Mesodermal cell (in vitro differentiated cells): ENCODE measurements at regions not wholly inside any gene's neighbourhood (a gene's known extent, or its start where the extent isn't known, plus 50 kb on each side); places are given as distances from the start of the nearest gene placed in this dataset.

Experiments used
- H3K27ac ChIP-seq: 2 replicates; pipeline ENCODE4 v1.7.0; 2013; ENCODE audit warnings: mild to moderate bottlenecking, low read depth, low read length, moderate library complexity; ENCODE audit not compliant: severe bottlenecking
- H3K36me3 ChIP-seq: 2 replicates; pipeline ENCODE4 v1.7.1; 2013; ENCODE audit warnings: mild to moderate bottlenecking, low read length, moderate library complexity; ENCODE audit not compliant: control insufficient read depth, insufficient read depth
- H3K4me1 ChIP-seq: one replicate; pipeline ENCODE4 v1.7.1; 2013; ENCODE audit warnings: mild to moderate bottlenecking, low read length; ENCODE audit not compliant: insufficient read depth, control insufficient read depth, poor library complexity, severe bottlenecking
- H3K4me3 ChIP-seq: 2 replicates; pipeline ENCODE4 v1.7.0; 2013; ENCODE audit warnings: low read length, control low read depth, mild to moderate bottlenecking; ENCODE audit not compliant: insufficient read depth, poor library complexity, severe bottlenecking; ENCODE audit errors: extremely low read depth
- H3K9me3 ChIP-seq: 2 replicates; pipeline ENCODE4 v1.7.1; 2013; ENCODE audit warnings: mild to moderate bottlenecking, low read length, moderate library complexity; ENCODE audit not compliant: control insufficient read depth
- WGBS, 2 experiments: methylation state at CpG; one replicate each; pipeline ENCODE4 v1.1.5; 2013; ENCODE audit warnings: missing lambda C conversion rate in 2 of 2; ENCODE audit not compliant: insufficient coverage in 2 of 2; 5-methylcytosine and 5-hydroxymethylcytosine counted together

- no peak overlapping the region for H3K4me3 ChIP-seq
- no peaks in the 10 kb centered on the region for H3K36me3 ChIP-seq
- H3K9me3 ChIP-seq = no peaks in the 10 kb centered on the region
- H3K27ac ChIP-seq = no peak overlapping the region
- 77 to 94% methylated on average over 3 of the region's 3 CpGs for WGBS, 2 experiments
- H3K4me1 ChIP-seq = no peaks in the 10 kb centered on the region
Measured at GRCh38 chr14:22315336-22315735, 273.7 kb downstream of the DAD1 start.

- Histone ChIP-seq H3K4me1 (no peaks in the 10 kb centered on the region), H3K9me3 (no peaks in the 10 kb centered on the region), H3K27ac (no peak overlapping the region), H3K36me3 (no peaks in the 10 kb centered on the region), H3K4me3 (no peak overlapping the region)
- WGBS, 2 experiments = 72% methylated on average over 5 of the region's 6 CpGs
Measured at GRCh38 chr14:22314183-22314820, 274.7 kb downstream of the DAD1 start.

GRCh38 chr14:22313172-22313801 is 275.7 kb downstream of the DAD1 start:
- H3K27ac ChIP-seq = no peak overlapping the region
- 83% methylated on average over 1 of the region's 1 CpG; no CpG with 5 or more reads in 1 of the 2 experiments for WGBS, 2 experiments
- H3K4me3 ChIP-seq = no peak overlapping the region
- H3K9me3 ChIP-seq = no peaks in the 10 kb centered on the region
- no peaks in the 10 kb centered on the region for H3K4me1 ChIP-seq
- H3K36me3 ChIP-seq = no peaks in the 10 kb centered on the region

- no peaks in the 10 kb centered on the region for H3K9me3 ChIP-seq
- H3K27ac ChIP-seq = no peak overlapping the region
- no peak overlapping the region for H3K4me3 ChIP-seq
- H3K36me3 ChIP-seq = no peaks in the 10 kb centered on the region
- no CpG with 5 or more reads among the region's 1 CpG for WGBS, 2 experiments
- no peaks in the 10 kb centered on the region for H3K4me1 ChIP-seq
Measured at GRCh38 chr14:22311636-22312035, 277.4 kb downstream of the DAD1 start.

- no peaks in the 10 kb centered on the region for H3K4me1 ChIP-seq
- H3K36me3 ChIP-seq = no peaks in the 10 kb centered on the region
- no peaks in the 10 kb centered on the region for H3K9me3 ChIP-seq
- WGBS, 2 experiments = 92 to 100% methylated on average over 2 to 4 of the region's 5 CpGs
- H3K4me3 ChIP-seq = no peak overlapping the region
- no peak overlapping the region for H3K27ac ChIP-seq
Measured at GRCh38 chr14:22305607-22306006, 283.4 kb downstream of the DAD1 start.

GRCh38 chr14:22304326-22304725 is 284.7 kb downstream of the DAD1 start:
- H3K27ac ChIP-seq = no peak overlapping the region
- H3K4me1 ChIP-seq = no peaks in the 10 kb centered on the region
- H3K4me3 ChIP-seq = no peak overlapping the region
- no peaks in the 10 kb centered on the region for H3K9me3 ChIP-seq
- WGBS, 2 experiments = 93 to 96% methylated on average over 5 to 6 of the region's 6 CpGs
- H3K36me3 ChIP-seq = no peaks in the 10 kb centered on the region

GRCh38 chr14:22303589-22304195 is 285.3 kb downstream of the DAD1 start:
- WGBS, 2 experiments = 42 to 67% methylated on average over 3 to 4 of the region's 5 CpGs
- H3K27ac ChIP-seq = no peak overlapping the region
- H3K4me3 ChIP-seq = no peak overlapping the region
- no peaks in the 10 kb centered on the region for H3K36me3 ChIP-seq
- H3K9me3 ChIP-seq = no peaks in the 10 kb centered on the region
- H3K4me1 ChIP-seq = no peaks in the 10 kb centered on the region

- Histone ChIP-seq H3K4me1 (peaks cover 8% of the 10 kb centered on the region), H3K4me3 (no peak overlapping the region), H3K9me3 (no peaks in the 10 kb centered on the region), H3K27ac (no peak overlapping the region), H3K36me3 (no peaks in the 10 kb centered on the region)
- WGBS, 2 experiments = 89% methylated on average over 2 of the region's 2 CpGs
Measured at GRCh38 chr14:22300646-22301045, 288.4 kb downstream of the DAD1 start.

- H3K4me3 ChIP-seq = no peak overlapping the region
- H3K27ac ChIP-seq = no peak overlapping the region
- WGBS, 2 experiments = no CpG with 5 or more reads among the region's 1 CpG
- no peaks in the 10 kb centered on the region for H3K36me3 ChIP-seq
- H3K9me3 ChIP-seq = no peaks in the 10 kb centered on the region
- H3K4me1 ChIP-seq = peaks cover 8% of the 10 kb centered on the region
Measured at GRCh38 chr14:22297376-22297775, 291.6 kb downstream of the DAD1 start.

- H3K36me3 ChIP-seq = no peaks in the 10 kb centered on the region
- H3K4me3 ChIP-seq = no peak overlapping the region
- H3K27ac ChIP-seq = no peak overlapping the region
- H3K9me3 ChIP-seq = no peaks in the 10 kb centered on the region
- peaks cover 8% of the 10 kb centered on the region for H3K4me1 ChIP-seq
- no CpG with 5 or more reads among the region's 3 CpGs for WGBS, 2 experiments
Measured at GRCh38 chr14:22296722-22297121, 292.3 kb downstream of the DAD1 start.

GRCh38 chr14:22296088-22296487 is 292.9 kb downstream of the DAD1 start:
- WGBS, 2 experiments = 98 to 100% methylated on average over 2 to 6 of the region's 7 CpGs
- Histone ChIP-seq H3K36me3 (no peaks in the 10 kb centered on the region), H3K27ac (no peak overlapping the region), H3K4me3 (no peak overlapping the region), H3K9me3 (no peaks in the 10 kb centered on the region), H3K4me1 (peaks cover 8% of the 10 kb centered on the region)
